ENCODE measurements at regions not wholly inside any gene's neighbourhood (a gene's known extent, or its start where the extent isn't known, plus 50 kb on each side); places are given as distances from the start of the nearest gene placed in this dataset.

DNA sequence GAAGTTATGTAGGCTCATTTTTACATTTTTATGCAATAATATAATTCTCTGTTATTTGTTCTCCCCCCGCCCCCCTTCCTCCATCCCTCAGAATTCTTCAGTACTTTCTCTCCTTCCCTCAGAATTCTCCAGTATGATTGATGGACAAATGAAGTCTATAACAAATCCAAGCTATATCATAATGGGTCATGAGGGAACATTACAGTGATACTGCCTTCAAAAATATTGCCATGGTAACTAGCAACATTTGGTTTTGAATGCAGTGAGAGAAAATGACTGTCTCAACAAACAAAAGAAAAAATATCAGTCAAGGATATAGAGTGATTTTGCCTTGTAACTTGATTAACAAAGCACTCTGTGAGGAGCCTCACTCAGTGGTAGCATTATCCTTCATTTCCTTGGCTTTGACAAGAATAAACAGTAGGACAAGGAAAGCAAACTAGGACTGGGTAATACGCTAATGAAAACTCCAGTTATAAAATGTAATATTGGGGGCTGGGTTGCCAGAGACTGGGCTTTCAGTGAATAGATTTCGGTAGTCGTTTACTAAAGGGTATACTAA lies 392.9 kb upstream of the CRIM1 start:
- TF ChIP-seq, protein P1, sequence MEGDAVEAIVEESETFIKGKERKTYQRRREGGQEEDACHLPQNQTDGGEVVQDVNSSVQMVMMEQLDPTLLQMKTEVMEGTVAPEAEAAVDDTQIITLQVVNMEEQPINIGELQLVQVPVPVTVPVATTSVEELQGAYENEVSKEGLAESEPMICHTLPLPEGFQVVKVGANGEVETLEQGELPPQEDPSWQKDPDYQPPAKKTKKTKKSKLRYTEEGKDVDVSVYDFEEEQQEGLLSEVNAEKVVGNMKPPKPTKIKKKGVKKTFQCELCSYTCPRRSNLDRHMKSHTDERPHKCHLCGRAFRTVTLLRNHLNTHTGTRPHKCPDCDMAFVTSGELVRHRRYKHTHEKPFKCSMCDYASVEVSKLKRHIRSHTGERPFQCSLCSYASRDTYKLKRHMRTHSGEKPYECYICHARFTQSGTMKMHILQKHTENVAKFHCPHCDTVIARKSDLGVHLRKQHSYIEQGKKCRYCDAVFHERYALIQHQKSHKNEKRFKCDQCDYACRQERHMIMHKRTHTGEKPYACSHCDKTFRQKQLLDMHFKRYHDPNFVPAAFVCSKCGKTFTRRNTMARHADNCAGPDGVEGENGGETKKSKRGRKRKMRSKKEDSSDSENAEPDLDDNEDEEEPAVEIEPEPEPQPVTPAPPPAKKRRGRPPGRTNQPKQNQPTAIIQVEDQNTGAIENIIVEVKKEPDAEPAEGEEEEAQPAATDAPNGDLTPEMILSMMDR (conservative IDR thresholded peaks at IDR 0.05; ENCODE audit: low read length) = no peak
- TF ChIP-seq EZH2phosphoT487 (IDR thresholded peaks at IDR 0.05; ENCODE audit: borderline replicate concordance) = no peak
